K562 (cell line): ENCODE measurements at regions not wholly inside any gene's neighbourhood (a gene's known extent, or its start where the extent isn't known, plus 50 kb on each side); places are given as distances from the start of the nearest gene placed in this dataset.

ENCODE experiments used
- TF ChIP-seq, protein P1 (sequence below): fragments of 250-450 bp; sonication (Bioruptor Pico); IDR thresholded peaks from 2 replicates; pipeline ENCODE4 v1.8.0; 2021; ENCODE audit warnings: mild to moderate bottlenecking, moderate library complexity
- TF ChIP-seq, protein P2 (sequence below): fragments of 150-350 bp; IDR thresholded peaks from 2 replicates; pipeline ENCODE4 v1.6.1; 2014; ENCODE audit warnings: low read depth, mild to moderate bottlenecking, low read length, borderline replicate concordance
- TF ChIP-seq, protein P3 (sequence below), 3 experiments: IDR thresholded peaks in 2 of 3; conservative IDR thresholded peaks in 1 of 3; 2 replicates each; pipeline ENCODE4 v1.5.1; 2011 to 2012; ENCODE audit warnings: low read length in 3 of 3, mild to moderate bottlenecking in 3 of 3, control low read depth in 2 of 3, improper control_type of control experiment in 1 of 3, inconsistent platforms in 1 of 3, low read depth in 1 of 3, mixed read lengths in 1 of 3, moderate library complexity in 1 of 3; ENCODE audit not compliant: insufficient read depth in 2 of 3

DNA sequence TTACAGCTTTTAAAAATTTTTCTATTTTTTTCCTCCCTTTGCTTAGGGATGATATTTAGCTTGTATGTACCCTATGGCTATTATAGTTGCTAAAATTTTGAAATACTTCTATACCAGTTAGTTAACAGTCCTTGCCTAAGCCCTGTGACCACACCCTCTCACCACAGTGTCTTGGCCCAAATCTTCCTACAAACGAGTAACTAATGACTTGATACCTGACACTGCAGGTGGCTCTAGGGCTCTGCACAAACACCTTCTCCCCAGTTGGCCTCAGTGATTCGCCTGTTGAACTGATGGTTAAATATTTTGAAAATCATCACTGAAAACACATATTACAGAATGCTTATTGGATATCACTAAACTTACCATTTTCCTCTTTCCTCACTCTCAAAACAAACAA is 449.6 kb upstream of the CHD1 start:
- TF ChIP-seq, protein P1, sequence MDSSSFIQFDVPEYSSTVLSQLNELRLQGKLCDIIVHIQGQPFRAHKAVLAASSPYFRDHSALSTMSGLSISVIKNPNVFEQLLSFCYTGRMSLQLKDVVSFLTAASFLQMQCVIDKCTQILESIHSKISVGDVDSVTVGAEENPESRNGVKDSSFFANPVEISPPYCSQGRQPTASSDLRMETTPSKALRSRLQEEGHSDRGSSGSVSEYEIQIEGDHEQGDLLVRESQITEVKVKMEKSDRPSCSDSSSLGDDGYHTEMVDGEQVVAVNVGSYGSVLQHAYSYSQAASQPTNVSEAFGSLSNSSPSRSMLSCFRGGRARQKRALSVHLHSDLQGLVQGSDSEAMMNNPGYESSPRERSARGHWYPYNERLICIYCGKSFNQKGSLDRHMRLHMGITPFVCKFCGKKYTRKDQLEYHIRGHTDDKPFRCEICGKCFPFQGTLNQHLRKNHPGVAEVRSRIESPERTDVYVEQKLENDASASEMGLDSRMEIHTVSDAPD (CRISPR knock-in tag), result no peak
- TF ChIP-seq, protein P2, sequence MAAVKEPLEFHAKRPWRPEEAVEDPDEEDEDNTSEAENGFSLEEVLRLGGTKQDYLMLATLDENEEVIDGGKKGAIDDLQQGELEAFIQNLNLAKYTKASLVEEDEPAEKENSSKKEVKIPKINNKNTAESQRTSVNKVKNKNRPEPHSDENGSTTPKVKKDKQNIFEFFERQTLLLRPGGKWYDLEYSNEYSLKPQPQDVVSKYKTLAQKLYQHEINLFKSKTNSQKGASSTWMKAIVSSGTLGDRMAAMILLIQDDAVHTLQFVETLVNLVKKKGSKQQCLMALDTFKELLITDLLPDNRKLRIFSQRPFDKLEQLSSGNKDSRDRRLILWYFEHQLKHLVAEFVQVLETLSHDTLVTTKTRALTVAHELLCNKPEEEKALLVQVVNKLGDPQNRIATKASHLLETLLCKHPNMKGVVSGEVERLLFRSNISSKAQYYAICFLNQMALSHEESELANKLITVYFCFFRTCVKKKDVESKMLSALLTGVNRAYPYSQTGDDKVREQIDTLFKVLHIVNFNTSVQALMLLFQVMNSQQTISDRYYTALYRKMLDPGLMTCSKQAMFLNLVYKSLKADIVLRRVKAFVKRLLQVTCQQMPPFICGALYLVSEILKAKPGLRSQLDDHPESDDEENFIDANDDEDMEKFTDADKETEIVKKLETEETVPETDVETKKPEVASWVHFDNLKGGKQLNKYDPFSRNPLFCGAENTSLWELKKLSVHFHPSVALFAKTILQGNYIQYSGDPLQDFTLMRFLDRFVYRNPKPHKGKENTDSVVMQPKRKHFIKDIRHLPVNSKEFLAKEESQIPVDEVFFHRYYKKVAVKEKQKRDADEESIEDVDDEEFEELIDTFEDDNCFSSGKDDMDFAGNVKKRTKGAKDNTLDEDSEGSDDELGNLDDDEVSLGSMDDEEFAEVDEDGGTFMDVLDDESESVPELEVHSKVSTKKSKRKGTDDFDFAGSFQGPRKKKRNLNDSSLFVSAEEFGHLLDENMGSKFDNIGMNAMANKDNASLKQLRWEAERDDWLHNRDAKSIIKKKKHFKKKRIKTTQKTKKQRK, result no peak
- TF ChIP-seq, protein P3, sequence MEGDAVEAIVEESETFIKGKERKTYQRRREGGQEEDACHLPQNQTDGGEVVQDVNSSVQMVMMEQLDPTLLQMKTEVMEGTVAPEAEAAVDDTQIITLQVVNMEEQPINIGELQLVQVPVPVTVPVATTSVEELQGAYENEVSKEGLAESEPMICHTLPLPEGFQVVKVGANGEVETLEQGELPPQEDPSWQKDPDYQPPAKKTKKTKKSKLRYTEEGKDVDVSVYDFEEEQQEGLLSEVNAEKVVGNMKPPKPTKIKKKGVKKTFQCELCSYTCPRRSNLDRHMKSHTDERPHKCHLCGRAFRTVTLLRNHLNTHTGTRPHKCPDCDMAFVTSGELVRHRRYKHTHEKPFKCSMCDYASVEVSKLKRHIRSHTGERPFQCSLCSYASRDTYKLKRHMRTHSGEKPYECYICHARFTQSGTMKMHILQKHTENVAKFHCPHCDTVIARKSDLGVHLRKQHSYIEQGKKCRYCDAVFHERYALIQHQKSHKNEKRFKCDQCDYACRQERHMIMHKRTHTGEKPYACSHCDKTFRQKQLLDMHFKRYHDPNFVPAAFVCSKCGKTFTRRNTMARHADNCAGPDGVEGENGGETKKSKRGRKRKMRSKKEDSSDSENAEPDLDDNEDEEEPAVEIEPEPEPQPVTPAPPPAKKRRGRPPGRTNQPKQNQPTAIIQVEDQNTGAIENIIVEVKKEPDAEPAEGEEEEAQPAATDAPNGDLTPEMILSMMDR (IDR thresholded peaks at IDR 0.05 in 2 of 3, conservative IDR thresholded peaks at IDR 0.05 in 1 of 3; ENCODE audit: insufficient read depth in 2 of 3, low read depth in 1 of 3, low read length in 3 of 3), result no peak
